T-helper 1 cell treated with Interleukin-12 subunit alpha and Interleukin-12 subunit beta and Interleukin-4 antibody, amounts not matched to agents 30 μg/mL and 1 μg/mL, for 36 hours (primary cell): ENCODE measurements at regions not wholly inside any gene's neighbourhood (a gene's known extent, or its start where the extent isn't known, plus 50 kb on each side); places are given as distances from the start of the nearest gene placed in this dataset.
"Not testable (repeated sequence)": the region's sequence is repeated elsewhere in the genome, so short reads cannot be mapped to it uniquely, and the experiment has no call there.

ENCODE experiments used
- H3K27ac Mint-ChIP-seq: one replicate; pipeline ENCODE4 v1.8.0; 2021; ENCODE audit warnings: mild to moderate bottlenecking, mixed read lengths
- H3K27me3 Mint-ChIP-seq: one replicate; pipeline ENCODE4 v1.8.0; 2021; ENCODE audit warnings: low read depth, mixed read lengths
- H3K36me3 Mint-ChIP-seq: one replicate; pipeline ENCODE4 v1.8.0; 2021; ENCODE audit warnings: low read depth, mixed read lengths
- H3K4me1 Mint-ChIP-seq: one replicate; pipeline ENCODE4 v1.8.0; 2021; ENCODE audit warnings: low read depth, mixed read lengths
- H3K4me3 Mint-ChIP-seq: one replicate; pipeline ENCODE4 v1.8.0; 2021; ENCODE audit warnings: mild to moderate bottlenecking, moderate library complexity, mixed read lengths
- H3K9me3 Mint-ChIP-seq: one replicate; pipeline ENCODE4 v1.8.0; 2021; ENCODE audit warnings: mixed read lengths

- Mint-ChIP-seq H3K36me3 (no peaks in the 10 kb centered on the region), H3K4me1 (no peaks in the 10 kb centered on the region), H3K27me3 (no peaks in the 10 kb centered on the region), H3K4me3 (no peak overlapping the region), H3K27ac (no peak overlapping the region), H3K9me3 (peaks cover 10% of the 10 kb centered on the region)
Observed at GRCh38 chr12:73665193-73665592, 872.4 kb upstream of the ATXN7L3B start.

- H3K9me3 Mint-ChIP-seq, H3K27ac Mint-ChIP-seq, H3K4me3 Mint-ChIP-seq, H3K4me1 Mint-ChIP-seq, H3K36me3 Mint-ChIP-seq, H3K27me3 Mint-ChIP-seq: not testable (repeated sequence)
Observed at GRCh38 chr12:73671550-73671949, 866.1 kb upstream of the ATXN7L3B start.

GRCh38 chr12:73677520-73678291 lies 859.9 kb upstream of the ATXN7L3B start:
- Mint-ChIP-seq H3K36me3 (no peaks in the 10 kb centered on the region), H3K9me3 (no peaks in the 10 kb centered on the region), H3K27me3 (no peaks in the 10 kb centered on the region), H3K4me1 (no peaks in the 10 kb centered on the region), H3K27ac (no peak overlapping the region), H3K4me3 (no peak overlapping the region)

GRCh38 chr12:73678335-73678734 lies 859.3 kb upstream of the ATXN7L3B start:
- Mint-ChIP-seq H3K4me3 (no peak overlapping the region), H3K27me3 (no peaks in the 10 kb centered on the region), H3K9me3 (no peaks in the 10 kb centered on the region), H3K36me3 (no peaks in the 10 kb centered on the region), H3K4me1 (no peaks in the 10 kb centered on the region), H3K27ac (no peak overlapping the region)

- Mint-ChIP-seq H3K27ac (no peak overlapping the region), H3K9me3 (peaks cover 3% of the 10 kb centered on the region), H3K4me1 (no peaks in the 10 kb centered on the region), H3K27me3 (no peaks in the 10 kb centered on the region), H3K4me3 (no peak overlapping the region), H3K36me3 (no peaks in the 10 kb centered on the region)
Observed at GRCh38 chr12:73699318-73699717, 838.3 kb upstream of the ATXN7L3B start.

- H3K27me3 Mint-ChIP-seq: no peaks in the 10 kb centered on the region
- no peaks in the 10 kb centered on the region for H3K4me1 Mint-ChIP-seq
- H3K27ac Mint-ChIP-seq: no peak overlapping the region
- no peaks in the 10 kb centered on the region for H3K9me3 Mint-ChIP-seq
- no peaks in the 10 kb centered on the region for H3K36me3 Mint-ChIP-seq
- no peak overlapping the region for H3K4me3 Mint-ChIP-seq
Observed at GRCh38 chr12:73714655-73715054, 823.0 kb upstream of the ATXN7L3B start.

- H3K9me3 Mint-ChIP-seq, H3K27ac Mint-ChIP-seq, H3K4me3 Mint-ChIP-seq, H3K36me3 Mint-ChIP-seq, H3K4me1 Mint-ChIP-seq, H3K27me3 Mint-ChIP-seq: not testable (repeated sequence)
Observed at GRCh38 chr12:73716143-73716542, 821.5 kb upstream of the ATXN7L3B start.

- Mint-ChIP-seq H3K9me3 (peaks cover 5% of the 10 kb centered on the region), H3K4me3 (no peak overlapping the region), H3K4me1 (no peaks in the 10 kb centered on the region), H3K27ac (no peak overlapping the region), H3K36me3 (no peaks in the 10 kb centered on the region), H3K27me3 (no peaks in the 10 kb centered on the region)
Observed at GRCh38 chr12:73719223-73719622, 818.4 kb upstream of the ATXN7L3B start.

- Mint-ChIP-seq H3K9me3 (peaks cover 5% of the 10 kb centered on the region), H3K4me1 (no peaks in the 10 kb centered on the region), H3K27ac (no peak overlapping the region), H3K27me3 (no peaks in the 10 kb centered on the region), H3K36me3 (no peaks in the 10 kb centered on the region), H3K4me3 (no peak overlapping the region)
Observed at GRCh38 chr12:73726881-73727280, 810.8 kb upstream of the ATXN7L3B start.

- H3K27ac Mint-ChIP-seq: no peak overlapping the region
- H3K4me1 Mint-ChIP-seq: no peaks in the 10 kb centered on the region
- H3K4me3 Mint-ChIP-seq: no peak overlapping the region
- no peaks in the 10 kb centered on the region for H3K36me3 Mint-ChIP-seq
- no peaks in the 10 kb centered on the region for H3K9me3 Mint-ChIP-seq
- H3K27me3 Mint-ChIP-seq: no peaks in the 10 kb centered on the region
Observed at GRCh38 chr12:73731658-73732057, 806.0 kb upstream of the ATXN7L3B start.

- no peaks in the 10 kb centered on the region for H3K27me3 Mint-ChIP-seq
- H3K36me3 Mint-ChIP-seq: no peaks in the 10 kb centered on the region
- no peaks in the 10 kb centered on the region for H3K4me1 Mint-ChIP-seq
- no peak overlapping the region for H3K27ac Mint-ChIP-seq
- peaks cover 9% of the 10 kb centered on the region for H3K9me3 Mint-ChIP-seq
- no peak overlapping the region for H3K4me3 Mint-ChIP-seq
Observed at GRCh38 chr12:73769337-73769736, 768.3 kb upstream of the ATXN7L3B start.

- no peaks in the 10 kb centered on the region for H3K4me1 Mint-ChIP-seq
- no peaks in the 10 kb centered on the region for H3K27me3 Mint-ChIP-seq
- peaks cover 23% of the 10 kb centered on the region for H3K9me3 Mint-ChIP-seq
- H3K36me3 Mint-ChIP-seq: no peaks in the 10 kb centered on the region
- H3K27ac Mint-ChIP-seq: no peak overlapping the region
- H3K4me3 Mint-ChIP-seq: no peak overlapping the region
Observed at GRCh38 chr12:73798523-73798922, 739.1 kb upstream of the ATXN7L3B start.

- H3K36me3 Mint-ChIP-seq: no peaks in the 10 kb centered on the region
- H3K27ac Mint-ChIP-seq: no peak overlapping the region
- H3K27me3 Mint-ChIP-seq: no peaks in the 10 kb centered on the region
- H3K9me3 Mint-ChIP-seq: no peaks in the 10 kb centered on the region
- H3K4me1 Mint-ChIP-seq: no peaks in the 10 kb centered on the region
- H3K4me3 Mint-ChIP-seq: no peak overlapping the region
Observed at GRCh38 chr12:73815072-73815645, 722.5 kb upstream of the ATXN7L3B start.

- no peak overlapping the region for H3K27ac Mint-ChIP-seq
- H3K9me3 Mint-ChIP-seq: no peaks in the 10 kb centered on the region
- H3K4me1 Mint-ChIP-seq: no peaks in the 10 kb centered on the region
- H3K4me3 Mint-ChIP-seq: no peak overlapping the region
- no peaks in the 10 kb centered on the region for H3K27me3 Mint-ChIP-seq
- H3K36me3 Mint-ChIP-seq: no peaks in the 10 kb centered on the region
Observed at GRCh38 chr12:73817161-73817560, 720.5 kb upstream of the ATXN7L3B start.

GRCh38 chr12:73833746-73834145 lies 703.9 kb upstream of the ATXN7L3B start:
- Mint-ChIP-seq H3K4me1 (no peaks in the 10 kb centered on the region), H3K9me3 (no peaks in the 10 kb centered on the region), H3K27ac (no peak overlapping the region), H3K27me3 (no peaks in the 10 kb centered on the region), H3K4me3 (no peak overlapping the region), H3K36me3 (no peaks in the 10 kb centered on the region)
